ENCODE measurements at regions not wholly inside any gene's neighbourhood (a gene's known extent, or its start where the extent isn't known, plus 50 kb on each side); places are given as distances from the start of the nearest gene placed in this dataset.

DNA sequence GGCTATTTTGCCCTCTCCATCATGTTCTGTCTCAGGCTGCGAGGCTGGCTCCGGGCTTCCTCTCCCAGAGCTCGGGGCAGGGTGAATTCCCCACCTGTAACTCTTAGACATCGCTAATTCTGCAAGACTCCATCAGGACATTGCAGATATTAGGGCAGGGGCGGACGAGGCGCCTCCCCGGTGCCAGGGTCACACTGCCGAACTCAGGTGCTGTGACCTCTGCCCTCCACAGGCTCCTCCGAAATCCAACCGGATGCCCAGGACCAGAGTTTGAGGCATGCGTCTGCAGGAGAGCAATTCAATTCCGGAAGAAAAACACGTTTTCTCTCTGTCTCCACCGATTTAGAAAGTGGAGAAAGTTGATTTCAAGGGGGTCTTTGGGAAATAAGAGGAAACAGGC lies 542.7 kb downstream of the BRD1 start:
- TF ChIP-seq, protein P1, sequence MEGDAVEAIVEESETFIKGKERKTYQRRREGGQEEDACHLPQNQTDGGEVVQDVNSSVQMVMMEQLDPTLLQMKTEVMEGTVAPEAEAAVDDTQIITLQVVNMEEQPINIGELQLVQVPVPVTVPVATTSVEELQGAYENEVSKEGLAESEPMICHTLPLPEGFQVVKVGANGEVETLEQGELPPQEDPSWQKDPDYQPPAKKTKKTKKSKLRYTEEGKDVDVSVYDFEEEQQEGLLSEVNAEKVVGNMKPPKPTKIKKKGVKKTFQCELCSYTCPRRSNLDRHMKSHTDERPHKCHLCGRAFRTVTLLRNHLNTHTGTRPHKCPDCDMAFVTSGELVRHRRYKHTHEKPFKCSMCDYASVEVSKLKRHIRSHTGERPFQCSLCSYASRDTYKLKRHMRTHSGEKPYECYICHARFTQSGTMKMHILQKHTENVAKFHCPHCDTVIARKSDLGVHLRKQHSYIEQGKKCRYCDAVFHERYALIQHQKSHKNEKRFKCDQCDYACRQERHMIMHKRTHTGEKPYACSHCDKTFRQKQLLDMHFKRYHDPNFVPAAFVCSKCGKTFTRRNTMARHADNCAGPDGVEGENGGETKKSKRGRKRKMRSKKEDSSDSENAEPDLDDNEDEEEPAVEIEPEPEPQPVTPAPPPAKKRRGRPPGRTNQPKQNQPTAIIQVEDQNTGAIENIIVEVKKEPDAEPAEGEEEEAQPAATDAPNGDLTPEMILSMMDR (IDR thresholded peaks at IDR 0.05 in 8 of 11, conservative IDR thresholded peaks at IDR 0.05 in 3 of 11): no peak
- TF ChIP-seq POLR2A (IDR thresholded peaks at IDR 0.05): no peak

Data from spleen (tissue), 7 donors.